ENCODE measurements at regions not wholly inside any gene's neighbourhood (a gene's known extent, or its start where the extent isn't known, plus 50 kb on each side); places are given as distances from the start of the nearest gene placed in this dataset.

DNA sequence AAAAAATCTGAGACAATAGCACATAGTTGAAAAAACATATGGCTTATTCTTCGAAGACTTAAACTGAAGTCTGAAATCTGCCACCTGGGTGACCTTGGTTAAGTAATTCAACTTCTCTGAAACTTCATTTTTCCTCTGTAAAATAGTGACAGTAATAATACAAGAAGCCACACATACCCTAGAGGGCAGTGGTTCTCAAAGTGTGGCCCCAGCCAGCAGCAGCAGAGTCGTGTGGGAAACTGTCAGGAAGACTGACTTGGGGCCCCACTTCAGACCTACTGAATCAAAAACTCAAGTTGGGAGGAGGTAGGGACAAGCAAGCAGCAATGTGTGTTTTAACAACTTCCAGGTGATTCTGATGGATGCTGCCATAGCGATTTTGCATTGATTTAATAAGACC lies 249.9 kb downstream of the HNRNPD start:
- CTCF ChIA-PET (ENCODE audit: partially characterized antibody) = interaction anchor here (0.6 to 2.3 kb wide), 4 partner anchors 15 to 236 kb away, joined by 3 to 7 read pairs (median 4); no protein-coding TSS in a partner anchor
- H4K20me1 ChIP-seq (replicated peaks in 1 of 2; ENCODE audit: control insufficient read depth in 1 of 2, insufficient read depth in 2 of 2, low read length in 2 of 2) = no peaks in the 10 kb centered on the region
- no peak overlapping the region for H2AFZ ChIP-seq (ENCODE audit: low read length)
- no peak overlapping the region for H3K4me3 ChIP-seq (ENCODE audit: extremely low read depth in 1 of 4, insufficient read depth in 2 of 4, low read depth in 3 of 4, low read length in 4 of 4)
- POLR2A ChIA-PET (ENCODE audit: partially characterized antibody) = no interaction called here
- no peak overlapping the region for H4K8ac ChIP-seq (ENCODE audit: extremely low read depth, insufficient read depth, low read length)
- H3K27ac ChIP-seq (ENCODE audit: low read depth, low read length) = no peak overlapping the region
- no peak overlapping the region for H4K91ac ChIP-seq (replicated peaks; ENCODE audit: insufficient read length, low read length)
- H3K4ac ChIP-seq (replicated peaks; ENCODE audit: insufficient read length, low read depth, low read length) = no peak overlapping the region
- FAIRE-seq (no peak), DNase-seq (ENCODE audit: low read depth in 1 of 2, low spot score in 2 of 2) (peak in 1 of 2 experiments; percentile 10)
- no peak overlapping the region for H3K4me2 ChIP-seq (ENCODE audit: insufficient read depth in 1 of 2, low read depth in 2 of 2, low read length in 2 of 2)
- no peak overlapping the region for H3K18ac ChIP-seq (ENCODE audit: extremely low read depth, low read length)
- no peak overlapping the region for H3K23ac ChIP-seq (ENCODE audit: insufficient read length)
- H3K9ac ChIP-seq (replicated peaks in 1 of 4; ENCODE audit: extremely low read depth in 1 of 4, low read depth in 3 of 4, low read length in 3 of 4) = no peak overlapping the region
- H3K79me1 ChIP-seq (ENCODE audit: low read depth, low read length) = no peaks in the 10 kb centered on the region
- H3K56ac ChIP-seq (replicated peaks; ENCODE audit: insufficient read length, low read depth, low read length) = no peak overlapping the region
- H3K27me3 ChIP-seq (replicated peaks in 1 of 4; ENCODE audit: control insufficient read depth in 3 of 4, extremely low read depth in 1 of 4, insufficient read depth in 3 of 4, low read length in 3 of 4) = no peaks in the 10 kb centered on the region
- no peak overlapping the region for H2BK120ac ChIP-seq (replicated peaks; ENCODE audit: low read depth, low read length)
- no peak overlapping the region for H2AK5ac ChIP-seq (ENCODE audit: low read depth, low read length)
- no peak overlapping the region for H4K5ac ChIP-seq (ENCODE audit: insufficient read length, low read depth, low read length)
- TF ChIP-seq CBX8 (IDR thresholded peaks at IDR 0.05; ENCODE audit: borderline replicate concordance, low read depth, low read length) (no peak), GABPA (IDR thresholded peaks at IDR 0.05; ENCODE audit: borderline replicate concordance, insufficient read depth, low read length) (no peak), CREB1 (IDR thresholded peaks at IDR 0.05) (no peak), TEAD4 (IDR thresholded peaks at IDR 0.05; ENCODE audit: low read depth, low read length) (no peak), MAFK (IDR thresholded peaks at IDR 0.05; ENCODE audit: low read depth, low read length) (no peak), RAD21 (IDR thresholded peaks at IDR 0.05 in 1 of 2, conservative IDR thresholded peaks at IDR 0.05 in 1 of 2; ENCODE audit: low read depth in 2 of 2, low read length in 2 of 2) (peak; percentile 23 to 48; a peak in 3 of 4 replicates), TCF12 (IDR thresholded peaks at IDR 0.05; ENCODE audit: low read depth, low read length) (no peak), NRF1 (IDR thresholded peaks at IDR 0.05; ENCODE audit: low read depth, low read length) (no peak), TAF7 (optimal IDR thresholded peaks at IDR 0.05; ENCODE audit: borderline replicate concordance, low read depth, low read length) (no peak), SP4 (IDR thresholded peaks at IDR 0.05; ENCODE audit: low read length) (no peak), BCL11A (IDR thresholded peaks at IDR 0.05; ENCODE audit: low read depth in 2 of 2, low read length in 2 of 2) (no peak), CEBPB (IDR thresholded peaks at IDR 0.05; ENCODE audit: low read depth, low read length) (no peak)
- TF ChIP-seq, protein P1, sequence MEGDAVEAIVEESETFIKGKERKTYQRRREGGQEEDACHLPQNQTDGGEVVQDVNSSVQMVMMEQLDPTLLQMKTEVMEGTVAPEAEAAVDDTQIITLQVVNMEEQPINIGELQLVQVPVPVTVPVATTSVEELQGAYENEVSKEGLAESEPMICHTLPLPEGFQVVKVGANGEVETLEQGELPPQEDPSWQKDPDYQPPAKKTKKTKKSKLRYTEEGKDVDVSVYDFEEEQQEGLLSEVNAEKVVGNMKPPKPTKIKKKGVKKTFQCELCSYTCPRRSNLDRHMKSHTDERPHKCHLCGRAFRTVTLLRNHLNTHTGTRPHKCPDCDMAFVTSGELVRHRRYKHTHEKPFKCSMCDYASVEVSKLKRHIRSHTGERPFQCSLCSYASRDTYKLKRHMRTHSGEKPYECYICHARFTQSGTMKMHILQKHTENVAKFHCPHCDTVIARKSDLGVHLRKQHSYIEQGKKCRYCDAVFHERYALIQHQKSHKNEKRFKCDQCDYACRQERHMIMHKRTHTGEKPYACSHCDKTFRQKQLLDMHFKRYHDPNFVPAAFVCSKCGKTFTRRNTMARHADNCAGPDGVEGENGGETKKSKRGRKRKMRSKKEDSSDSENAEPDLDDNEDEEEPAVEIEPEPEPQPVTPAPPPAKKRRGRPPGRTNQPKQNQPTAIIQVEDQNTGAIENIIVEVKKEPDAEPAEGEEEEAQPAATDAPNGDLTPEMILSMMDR (IDR thresholded peaks at IDR 0.05; ENCODE audit: control extremely low read depth in 1 of 3, insufficient read depth in 1 of 3, low read depth in 1 of 3, low read length in 3 of 3) = peak in 2 of 3 experiments; percentile 2 to 33; a peak in 1 of 4 replicates
- H3K36me3 ChIP-seq (ENCODE audit: control insufficient read depth in 2 of 4, insufficient read depth in 4 of 4, low read length in 3 of 4) = no peaks in the 10 kb centered on the region
- no peaks in the 10 kb centered on the region for H3K4me1 ChIP-seq (replicated peaks in 1 of 4; ENCODE audit: control insufficient read depth in 3 of 4, insufficient read depth in 4 of 4, low read length in 3 of 4)
- H3K14ac ChIP-seq (ENCODE audit: insufficient read length) = no peak overlapping the region
- no peaks in the 10 kb centered on the region for H3K79me2 ChIP-seq (ENCODE audit: control insufficient read depth in 1 of 2, insufficient read depth in 2 of 2, low read length in 2 of 2)
- no peak overlapping the region for H2BK12ac ChIP-seq (ENCODE audit: low read depth, low read length)
- no peak overlapping the region for H2BK20ac ChIP-seq (ENCODE audit: low read length)
- H3K9me3 ChIP-seq (ENCODE audit: insufficient read depth in 2 of 2, low read depth in 1 of 2, low read length in 1 of 2) = no peaks in the 10 kb centered on the region
- no peaks in the 10 kb centered on the region for H3K23me2 ChIP-seq (ENCODE audit: low read depth, low read length)
- no peak overlapping the region for H2BK5ac ChIP-seq (ENCODE audit: low read depth, low read length)
- H2BK15ac ChIP-seq (ENCODE audit: low read length) = no peak overlapping the region
- 69% methylated on average over 3 of the region's 3 CpGs; no CpG with 5 or more reads in 1 of the 2 experiments for WGBS, 2 experiments (ENCODE audit: extremely low coverage in 1 of 2, insufficient coverage in 1 of 2, insufficient read length in 1 of 2, insufficient replicate concordance in 2 of 2, low coverage in 1 of 2, low lambda C conversion rate in 2 of 2, missing lambda C conversion rate in 1 of 2)

All from H1 (cell line).